ENCODE measurements at regions not wholly inside any gene's neighbourhood (a gene's known extent, or its start where the extent isn't known, plus 50 kb on each side); places are given as distances from the start of the nearest gene placed in this dataset.
"Not testable (repeated sequence)": the region's sequence is repeated elsewhere in the genome, so short reads cannot be mapped to it uniquely, and the experiment has no call there.

- DNase-seq (ENCODE audit: insufficient read length, low spot score) (no peak), FAIRE-seq (no peak)
Observed at GRCh38 chr3:16069149-16069922, 105.1 kb upstream of the GALNT15 start.

GRCh38 chr3:16070707-16071106 lies 103.8 kb upstream of the GALNT15 start:
- DNase-seq (ENCODE audit: insufficient read length, low spot score) (no peak), FAIRE-seq (no peak)

DNA sequence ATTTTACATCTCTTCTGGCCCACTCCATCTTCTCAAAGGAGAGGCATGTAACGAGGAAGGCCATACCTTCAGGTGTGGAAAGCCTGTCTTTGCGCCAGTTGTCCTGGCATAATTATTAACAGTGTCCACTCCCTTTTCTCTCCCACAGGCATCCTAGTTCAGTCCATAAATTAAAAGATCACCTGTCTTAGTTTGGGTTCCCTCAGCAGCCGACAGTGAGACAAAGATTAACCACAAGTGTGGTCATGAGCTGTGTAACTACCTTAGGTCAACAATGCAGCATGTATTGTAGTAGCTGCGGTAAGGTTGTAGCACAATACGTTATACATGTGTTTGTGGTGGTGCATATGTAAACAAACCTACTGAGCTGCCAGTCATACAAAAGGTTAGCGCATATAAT lies 103.3 kb upstream of the GALNT15 start:
- DNase-seq (ENCODE audit: insufficient read length, low spot score), result no peak
- FAIRE-seq, result no peak

DNA sequence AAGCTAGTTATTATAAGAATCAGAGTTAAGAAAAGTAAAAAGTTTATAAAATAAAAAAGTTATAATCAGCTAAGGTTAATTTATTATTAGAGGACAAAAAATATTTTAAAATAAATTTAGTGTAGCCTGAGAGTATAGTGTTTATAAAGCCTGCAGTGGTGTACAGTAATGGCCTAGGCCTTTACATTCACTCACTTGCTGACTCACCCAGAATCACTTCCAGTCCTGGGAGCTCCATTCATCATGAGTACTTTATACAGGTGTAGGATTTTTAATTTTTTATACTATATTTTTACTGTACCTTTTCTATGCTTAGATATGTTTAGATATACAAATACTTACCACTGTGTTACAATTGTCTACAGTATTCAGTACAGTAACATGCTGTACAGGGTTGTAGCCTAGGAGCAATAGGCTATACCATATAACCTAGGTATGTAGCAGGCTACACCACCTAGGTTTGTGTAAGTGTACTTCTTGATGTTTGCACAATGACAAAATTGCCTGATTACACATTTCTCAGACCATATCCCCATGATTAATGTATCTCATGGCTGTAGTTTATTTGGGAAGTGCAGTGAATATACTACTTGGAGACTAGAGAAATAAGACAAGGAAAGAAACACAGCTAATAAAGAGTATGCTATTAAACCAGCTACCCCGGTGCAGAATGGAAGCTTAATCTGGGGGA lies 101.9 kb upstream of the GALNT15 start:
- no peak for DNase-seq (ENCODE audit: insufficient read length, low spot score)
- FAIRE-seq, result no peak

DNA sequence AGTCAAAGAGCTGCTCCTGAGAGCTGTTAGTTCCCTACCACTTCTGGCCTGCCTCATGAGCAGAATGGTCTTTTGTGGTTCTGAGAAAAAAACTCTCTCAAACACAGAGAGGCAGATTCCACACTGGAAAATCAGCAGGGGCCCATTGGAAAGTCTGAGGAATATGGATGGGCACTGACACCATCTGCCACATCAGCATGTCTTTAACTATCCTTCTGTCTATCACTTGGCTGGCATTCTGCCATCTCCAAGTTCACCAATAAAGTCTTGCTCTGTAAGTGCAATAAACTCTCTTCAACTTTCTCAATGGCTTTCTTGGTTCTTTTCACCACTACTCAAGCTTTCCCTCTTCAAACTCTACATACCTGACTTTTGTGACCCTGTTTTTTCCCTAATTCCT lies 101.3 kb upstream of the GALNT15 start:
- FAIRE-seq (no peak), DNase-seq (ENCODE audit: insufficient read length, low spot score) (no peak)

DNA sequence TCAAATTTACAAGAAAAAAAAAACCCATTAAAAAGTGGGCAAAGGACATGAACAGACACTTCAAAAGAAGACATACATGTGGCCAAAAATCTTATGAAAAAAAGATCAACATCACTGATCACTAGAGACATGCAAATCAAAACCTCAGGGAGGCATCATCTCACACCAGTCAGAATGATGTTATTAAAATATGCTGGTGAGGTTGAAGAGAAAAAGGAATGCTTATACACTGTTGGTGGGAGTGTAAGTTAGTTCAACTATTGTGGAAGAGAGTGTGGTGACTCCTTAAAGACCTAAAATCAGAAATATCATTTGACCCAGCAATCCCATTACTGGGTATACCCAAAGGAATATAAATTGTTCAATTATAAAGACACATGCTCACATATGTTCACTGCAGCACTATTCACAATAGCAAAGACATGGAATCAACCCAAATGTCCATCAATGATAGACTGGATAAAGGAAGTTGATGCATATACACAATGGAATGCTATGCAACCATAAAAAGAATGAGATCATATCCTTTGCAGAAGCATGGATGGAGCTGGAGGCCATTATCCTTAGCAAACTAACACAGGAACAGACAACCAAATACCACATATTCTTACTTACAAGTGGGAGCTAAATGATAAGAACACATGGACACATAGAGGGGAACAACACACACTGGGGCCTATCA lies 100.3 kb upstream of the GALNT15 start:
- not testable (repeated sequence) for FAIRE-seq; DNase-seq (ENCODE audit: insufficient read length, low spot score)

GRCh38 chr3:16075647-16076046 lies 98.8 kb upstream of the GALNT15 start:
- DNase-seq (ENCODE audit: insufficient read length, low spot score) (no peak), FAIRE-seq (no peak)

DNA sequence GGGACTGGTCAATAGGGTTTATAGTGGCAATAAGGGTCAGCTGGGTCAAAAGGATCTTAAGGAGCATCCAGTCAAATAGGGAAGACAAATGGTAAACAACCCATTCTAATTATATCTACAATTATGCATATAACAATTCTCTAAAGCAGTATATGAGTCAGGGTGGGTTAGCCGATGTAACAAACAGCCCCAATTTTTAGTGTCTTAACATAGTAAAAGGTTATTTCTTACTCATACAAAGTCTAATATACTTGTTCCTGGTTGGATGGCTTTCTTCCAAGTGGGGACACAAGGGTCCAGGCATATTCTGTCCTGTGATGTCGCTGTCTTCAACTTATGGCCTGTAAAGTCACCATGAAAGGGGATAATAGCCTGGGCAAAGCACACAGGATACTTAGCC lies 97.9 kb upstream of the GALNT15 start:
- no peak for FAIRE-seq
- no peak for DNase-seq (ENCODE audit: insufficient read length, low spot score)

DNA sequence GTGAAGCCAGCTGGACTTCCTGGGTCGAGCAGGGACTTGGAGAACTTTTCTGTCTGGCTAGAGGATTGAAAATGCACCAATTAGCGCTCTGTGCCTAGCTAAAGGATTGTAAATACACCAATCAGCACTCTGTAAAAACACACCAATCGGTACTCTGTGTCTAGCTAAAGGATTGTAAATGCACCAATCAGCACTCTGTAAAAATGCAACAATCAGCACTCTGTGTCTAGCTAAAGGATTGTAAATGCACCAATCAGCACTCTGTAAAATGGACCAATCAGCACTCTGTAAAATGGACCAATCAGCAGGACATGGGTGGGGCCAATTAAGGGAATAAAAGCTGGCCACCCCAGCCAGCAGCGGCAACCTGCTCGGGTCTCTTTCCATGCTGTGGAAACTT lies 97.3 kb upstream of the GALNT15 start:
- FAIRE-seq; DNase-seq (ENCODE audit: insufficient read length, low spot score): not testable (repeated sequence)

DNA sequence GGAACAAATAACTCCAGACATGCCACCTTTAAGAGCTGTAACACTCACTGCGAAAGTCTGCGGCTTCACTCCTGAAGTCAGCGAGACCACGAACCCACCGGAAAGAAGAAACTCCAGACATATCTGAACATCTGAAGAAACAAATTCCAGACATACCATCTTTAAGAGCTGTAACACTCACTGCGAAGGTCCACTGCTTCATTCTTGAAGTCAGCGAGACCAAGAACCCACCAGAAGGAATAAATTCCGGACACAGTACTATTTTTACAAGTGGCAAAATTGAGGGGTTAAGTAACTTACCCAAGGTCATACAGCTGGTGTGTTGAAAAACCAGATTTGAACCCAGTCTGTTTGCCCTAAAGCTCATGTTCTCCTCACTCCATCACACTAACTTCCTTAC lies 96.8 kb upstream of the GALNT15 start:
- not testable (repeated sequence) for DNase-seq (ENCODE audit: insufficient read length, low spot score); FAIRE-seq

GRCh38 chr3:16079519-16079918 lies 95.0 kb upstream of the GALNT15 start:
- DNase-seq (ENCODE audit: insufficient read length, low spot score) (no peak), FAIRE-seq (no peak)

GRCh38 chr3:16081661-16082060 lies 92.8 kb upstream of the GALNT15 start:
- FAIRE-seq, result no peak
- no peak for DNase-seq (ENCODE audit: insufficient read length, low spot score)

- no peak for DNase-seq (ENCODE audit: insufficient read length, low spot score)
- FAIRE-seq, result no peak
Observed at GRCh38 chr3:16084887-16085286, 89.6 kb upstream of the GALNT15 start.

DNA sequence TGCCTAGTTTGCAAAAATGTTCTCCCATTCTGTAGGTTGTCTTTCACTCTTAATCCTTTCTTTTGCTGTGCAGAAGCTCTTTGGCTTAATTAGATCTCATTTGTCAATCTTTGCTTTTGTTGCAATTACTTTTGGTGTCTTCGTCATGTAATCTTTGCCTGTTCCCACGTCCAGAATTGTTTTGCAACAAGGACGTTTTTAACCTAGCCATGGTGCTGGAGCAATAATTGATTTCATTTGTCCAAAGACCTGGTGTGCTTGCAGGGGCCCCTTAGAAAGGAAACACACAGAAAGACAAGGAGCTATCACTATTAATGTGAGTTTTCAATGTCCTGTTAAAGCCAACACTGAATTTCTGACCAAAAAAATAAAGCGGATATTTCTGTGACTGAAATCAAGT lies 89.1 kb upstream of the GALNT15 start:
- FAIRE-seq, result no peak
- no peak for DNase-seq (ENCODE audit: insufficient read length, low spot score)

- FAIRE-seq (no peak), DNase-seq (ENCODE audit: insufficient read length, low spot score) (no peak)
Observed at GRCh38 chr3:16085884-16086608, 88.4 kb upstream of the GALNT15 start.

DNA sequence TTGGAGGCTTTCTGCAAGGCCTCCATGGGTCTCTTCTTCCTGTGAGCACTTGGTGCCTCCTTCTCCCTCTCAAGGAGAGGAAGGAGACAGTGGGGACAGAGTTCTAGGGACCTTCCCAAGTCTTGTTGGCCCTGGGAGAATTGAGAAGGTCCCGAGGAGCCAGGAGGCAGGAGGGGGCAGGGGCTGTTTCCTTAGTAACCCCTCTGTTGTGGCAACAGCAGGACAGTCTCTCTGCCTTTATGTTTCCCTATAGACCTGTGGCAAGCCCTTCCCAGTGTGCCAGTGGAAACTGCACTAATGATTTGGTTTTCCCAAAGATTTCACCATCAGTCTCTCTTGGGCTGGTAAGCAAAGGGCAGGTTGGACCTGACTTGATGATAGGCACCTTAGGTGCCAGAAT lies 87.8 kb upstream of the GALNT15 start:
- DNase-seq (ENCODE audit: insufficient read length, low spot score) (no peak), FAIRE-seq (no peak)

GRCh38 chr3:16088496-16088895 lies 86.0 kb upstream of the GALNT15 start:
- DNase-seq (ENCODE audit: insufficient read length, low spot score) (no peak), FAIRE-seq (no peak)

DNA sequence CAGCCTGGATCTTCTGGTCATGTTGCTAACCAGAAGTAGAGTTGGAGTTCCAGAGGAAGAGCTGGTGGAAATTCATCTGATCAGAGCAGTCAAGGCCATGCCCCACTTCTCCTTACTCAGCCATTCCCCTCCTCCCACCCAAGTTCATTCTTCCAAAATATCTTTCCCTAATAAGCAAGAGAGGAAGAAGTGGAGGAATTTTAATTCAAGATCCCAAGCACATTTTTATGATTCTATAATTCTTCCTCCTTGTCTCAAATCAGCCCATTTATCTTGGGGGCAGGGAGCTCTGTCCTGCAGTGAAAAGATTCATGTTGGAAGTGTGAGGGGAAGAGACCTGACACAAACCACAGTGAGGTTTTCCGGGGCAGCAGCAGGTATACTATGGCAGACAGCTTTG lies 85.0 kb upstream of the GALNT15 start:
- DNase-seq (ENCODE audit: insufficient read length, low spot score) (no peak), FAIRE-seq (no peak)

- DNase-seq (ENCODE audit: insufficient read length, low spot score) (no peak), FAIRE-seq (no peak)
Observed at GRCh38 chr3:16090024-16090423, 84.5 kb upstream of the GALNT15 start.

DNA sequence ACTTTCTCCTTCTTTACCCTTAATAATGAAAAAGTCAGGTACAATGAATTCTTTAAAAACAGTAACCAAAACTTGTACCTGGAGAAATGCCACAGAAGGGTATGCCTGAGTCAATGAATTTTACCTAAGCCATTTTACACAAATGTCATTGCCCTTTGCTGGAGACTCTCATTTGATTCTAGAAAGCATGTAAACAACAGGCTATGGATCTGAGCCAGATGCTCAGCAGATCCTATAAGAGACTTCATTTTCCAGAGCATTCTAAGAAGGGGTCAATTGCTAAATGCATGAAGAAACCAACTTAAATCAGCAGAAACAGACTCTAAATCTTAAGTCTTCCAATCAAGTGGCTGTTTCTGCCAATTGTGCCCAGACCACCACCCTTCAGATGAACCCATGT lies 83.8 kb upstream of the GALNT15 start:
- DNase-seq (ENCODE audit: insufficient read length, low spot score) (no peak), FAIRE-seq (no peak)

- FAIRE-seq, result no peak
Observed at GRCh38 chr3:16092923-16093322, 81.6 kb upstream of the GALNT15 start.

More at GRCh38 chr3:16092923-16093322, 81.6 kb upstream of the GALNT15 start:
- no peak for DNase-seq (ENCODE audit: insufficient read length, low spot score)
